Sigmoid colon (tissue), 6 donors: ENCODE measurements at regions not wholly inside any gene's neighbourhood (a gene's known extent, or its start where the extent isn't known, plus 50 kb on each side); places are given as distances from the start of the nearest gene placed in this dataset.
"Not testable (repeated sequence)": the region's sequence is repeated elsewhere in the genome, so short reads cannot be mapped to it uniquely, and the experiment has no call there.

Source experiments
- DNase-seq: peaks from one replicate; pipeline ENCODE4 v3.0.0-alpha.2; 2019
- H3K27ac ChIP-seq, 4 donors: fragments of 200-600 bp; sonication (generic); one replicate each; pipeline ENCODE4 v1.5.1; 2016 to 2019; ENCODE audit warnings: mild to moderate bottlenecking in 1 of 4
- H3K27me3 ChIP-seq, 3 donors: fragments of 200-600 bp; sonication (generic); one replicate each; pipeline ENCODE4 v1.5.1; 2019; ENCODE audit warnings: mild to moderate bottlenecking in 1 of 3
- H3K36me3 ChIP-seq, 4 donors: fragments of 200-600 bp; sonication (generic); one replicate each; pipeline ENCODE4 v1.5.1; 2016 to 2019
- H3K4me1 ChIP-seq, 4 donors: fragments of 200-600 bp; sonication (generic); one replicate each; pipeline ENCODE4 v1.5.1; 2017 to 2019
- H3K4me3 ChIP-seq, 4 donors: fragments of 200-600 bp; sonication (generic); one replicate each; pipeline ENCODE4 v1.5.1; 2017 to 2019; ENCODE audit warnings: mild to moderate bottlenecking in 2 of 4, moderate library complexity in 1 of 4
- H3K9me3 ChIP-seq, 4 donors: fragments of 200-600 bp in 3 of 4; sonication (generic) in 3 of 4; one replicate each; pipeline versions ENCODE4 v1.5.1 to v1.6.1; 2013 to 2019
- CTCF ChIP-seq, 4 experiments: fragments of 450-650 bp in 3 of 4; fragments of 200-600 bp in 1 of 4; IDR thresholded peaks; one replicate each; pipeline ENCODE4 v1.5.1; 2016 to 2019; ENCODE audit warnings: antibody characterized with exemption in 4 of 4, mild to moderate bottlenecking in 3 of 4, moderate library complexity in 2 of 4
- EP300 ChIP-seq, 4 donors: sonication (generic); formaldehyde crosslinking; IDR thresholded peaks; one replicate each; pipeline ENCODE4 v1.6.1; 2017; ENCODE audit warnings: antibody characterized with exemption in 4 of 4
- POLR2A ChIP-seq, 2 donors: fragments of 450-650 bp; IDR thresholded peaks; one replicate each; pipeline ENCODE4 v1.6.1; 2016; ENCODE audit warnings: antibody characterized with exemption in 2 of 2, mild to moderate bottlenecking in 2 of 2, moderate library complexity in 2 of 2
- POLR2AphosphoS5 ChIP-seq, 4 donors: sonication (generic); formaldehyde crosslinking; IDR thresholded peaks; one replicate each; pipeline ENCODE4 v1.6.1; 2017; ENCODE audit warnings: antibody characterized with exemption in 4 of 4
- WGBS, 2 donors: extraction: QIAGEN DNeasy Blood & Tissue Kit; methylation state at CpG; one replicate each; pipeline ENCODE4 v1.1.7; 2013; 5-methylcytosine and 5-hydroxymethylcytosine counted together
- intact Hi-C: fragments of 100-400 bp; cut with DNase I; formaldehyde crosslinking; loops from one replicate; pipeline ENCODE4 v1.15.1; 2023
- donor health status: healthy with polysubstance abuse.
- donor health status: healthy.

- H3K4me3 ChIP-seq: no peak overlapping the region
- no peak for DNase-seq
- TF ChIP-seq CTCF (IDR thresholded peaks at IDR 0.05) (no peak), POLR2AphosphoS5 (IDR thresholded peaks at IDR 0.05) (no peak), POLR2A (IDR thresholded peaks at IDR 0.05) (no peak), EP300 (IDR thresholded peaks at IDR 0.05) (no peak)
- no peaks in the 10 kb centered on the region for H3K4me1 ChIP-seq
- H3K27me3 ChIP-seq: no peaks in the 10 kb centered on the region
- 74 to 87% methylated on average over 1 of the region's 1 CpG for WGBS, 2 donors
- no peaks in the 10 kb centered on the region for H3K36me3 ChIP-seq
- H3K27ac ChIP-seq: no peak overlapping the region
- H3K9me3 ChIP-seq: no peaks in the 10 kb centered on the region
- intact Hi-C loops: no loop called here
Observed at GRCh38 chr2:63710732-63711131, 122.0 kb downstream of the MDH1 start.

GRCh38 chr2:63712748-63713147 is 124.0 kb downstream of the MDH1 start:
- intact Hi-C loops: no loop called here
- H3K27me3 ChIP-seq: no peaks in the 10 kb centered on the region
- WGBS, 2 donors: 74 to 84% methylated on average over 2 of the region's 2 CpGs

GRCh38 chr2:63716146-63716545 is 125.5 kb upstream of the UGP2 start:
- intact Hi-C loops: no loop called here
- H3K4me3 ChIP-seq: no peak overlapping the region
- no peak for DNase-seq
- 68 to 73% methylated on average over 2 of the region's 2 CpGs for whole genome bisulfite sequencing, 2 donors
- H3K27me3 ChIP-seq: no peaks in the 10 kb centered on the region
- TF ChIP-seq CTCF (IDR thresholded peaks at IDR 0.05): no peak
- no peak for TF ChIP-seq POLR2A (IDR thresholded peaks at IDR 0.05)
- TF ChIP-seq EP300 (IDR thresholded peaks at IDR 0.05): no peak
- TF ChIP-seq POLR2AphosphoS5 (IDR thresholded peaks at IDR 0.05): no peak
- H3K9me3 ChIP-seq: no peaks in the 10 kb centered on the region
- H3K4me1 ChIP-seq: no peaks in the 10 kb centered on the region
- no peaks in the 10 kb centered on the region for H3K36me3 ChIP-seq
- H3K27ac ChIP-seq: no peak overlapping the region

More at GRCh38 chr2:63712748-63713147, 124.0 kb downstream of the MDH1 start:
- no peaks in the 10 kb centered on the region for H3K4me1 ChIP-seq
- H3K4me3 ChIP-seq: no peak overlapping the region
- no peaks in the 10 kb centered on the region for H3K9me3 ChIP-seq
- DNase-seq: no peak
- no peaks in the 10 kb centered on the region for H3K36me3 ChIP-seq
- no peak overlapping the region for H3K27ac ChIP-seq
- TF ChIP-seq POLR2AphosphoS5 (IDR thresholded peaks at IDR 0.05) (no peak), EP300 (IDR thresholded peaks at IDR 0.05) (no peak), POLR2A (IDR thresholded peaks at IDR 0.05) (no peak), CTCF (IDR thresholded peaks at IDR 0.05) (no peak)

- WGBS, 2 donors: 82 to 89% methylated on average over 1 of the region's 1 CpG
- TF ChIP-seq EP300 (IDR thresholded peaks at IDR 0.05) (no peak), POLR2A (IDR thresholded peaks at IDR 0.05) (no peak), POLR2AphosphoS5 (IDR thresholded peaks at IDR 0.05) (no peak), CTCF (IDR thresholded peaks at IDR 0.05) (no peak)
- H3K4me1 ChIP-seq: no peaks in the 10 kb centered on the region
- no peaks in the 10 kb centered on the region for H3K27me3 ChIP-seq
- no peak overlapping the region for H3K27ac ChIP-seq
- no peaks in the 10 kb centered on the region for H3K36me3 ChIP-seq
- H3K4me3 ChIP-seq: no peak overlapping the region
- intact Hi-C loops: no loop called here
- DNase-seq: no peak
- H3K9me3 ChIP-seq: no peaks in the 10 kb centered on the region
Observed at GRCh38 chr2:63719052-63719451, 122.6 kb upstream of the UGP2 start.

- Histone ChIP-seq H3K9me3 (peaks cover 0 to 2% (median 0%) of the 10 kb centered on the region in 4 donors), H3K27me3 (no peaks in the 10 kb centered on the region), H3K4me3 (no peak overlapping the region), H3K36me3 (no peaks in the 10 kb centered on the region), H3K27ac (no peak overlapping the region), H3K4me1 (no peaks in the 10 kb centered on the region)
- no peak for DNase-seq
- TF ChIP-seq POLR2A (IDR thresholded peaks at IDR 0.05) (no peak), EP300 (IDR thresholded peaks at IDR 0.05) (no peak), POLR2AphosphoS5 (IDR thresholded peaks at IDR 0.05) (no peak), CTCF (IDR thresholded peaks at IDR 0.05) (no peak)
- WGBS, 2 donors: 68 to 85% methylated on average over 1 of the region's 1 CpG
- intact Hi-C loops: no loop called here
Observed at GRCh38 chr2:63721082-63721424, 120.6 kb upstream of the UGP2 start.

- intact Hi-C loops, H3K9me3 ChIP-seq, H3K4me3 ChIP-seq, H3K27ac ChIP-seq, H3K36me3 ChIP-seq, H3K4me1 ChIP-seq, H3K27me3 ChIP-seq, DNase-seq: not testable (repeated sequence)
- 95 to 96% methylated on average over 18 to 26 of the region's 37 CpGs for WGBS, 2 donors
Observed at GRCh38 chr2:63722284-63722683, 119.4 kb upstream of the UGP2 start.
